AG09309 (cell line): ENCODE measurements at regions not wholly inside any gene's neighbourhood (a gene's known extent, or its start where the extent isn't known, plus 50 kb on each side); places are given as distances from the start of the nearest gene placed in this dataset.
"Not testable (repeated sequence)": the region's sequence is repeated elsewhere in the genome, so short reads cannot be mapped to it uniquely, and the experiment has no call there.

Experiments
- DNase-seq: peaks from one replicate; pipeline ENCODE4 v3.0.0-alpha.2; 2010; ENCODE audit warnings: low read depth
- H3K4me3 ChIP-seq: 2 replicates; pipeline ENCODE4 v1.5.1; 2011; ENCODE audit warnings: mild to moderate bottlenecking, low read depth, low read length, moderate library complexity; ENCODE audit not compliant: control insufficient read depth
- CTCF ChIP-seq: IDR thresholded peaks from 2 replicates; pipeline ENCODE4 v1.5.1; 2011; ENCODE audit warnings: mild to moderate bottlenecking, low read depth, low read length, inconsistent platforms; ENCODE audit not compliant: insufficient read depth, control insufficient read depth; ENCODE audit errors: missing control alignments

- no peak for TF ChIP-seq CTCF
- H3K4me3 ChIP-seq: no peak overlapping the region
- no peak for DNase-seq
These were observed 58.7 kb upstream of the CD93 start for GRCh38 chr20:23144856-23145255.

DNA sequence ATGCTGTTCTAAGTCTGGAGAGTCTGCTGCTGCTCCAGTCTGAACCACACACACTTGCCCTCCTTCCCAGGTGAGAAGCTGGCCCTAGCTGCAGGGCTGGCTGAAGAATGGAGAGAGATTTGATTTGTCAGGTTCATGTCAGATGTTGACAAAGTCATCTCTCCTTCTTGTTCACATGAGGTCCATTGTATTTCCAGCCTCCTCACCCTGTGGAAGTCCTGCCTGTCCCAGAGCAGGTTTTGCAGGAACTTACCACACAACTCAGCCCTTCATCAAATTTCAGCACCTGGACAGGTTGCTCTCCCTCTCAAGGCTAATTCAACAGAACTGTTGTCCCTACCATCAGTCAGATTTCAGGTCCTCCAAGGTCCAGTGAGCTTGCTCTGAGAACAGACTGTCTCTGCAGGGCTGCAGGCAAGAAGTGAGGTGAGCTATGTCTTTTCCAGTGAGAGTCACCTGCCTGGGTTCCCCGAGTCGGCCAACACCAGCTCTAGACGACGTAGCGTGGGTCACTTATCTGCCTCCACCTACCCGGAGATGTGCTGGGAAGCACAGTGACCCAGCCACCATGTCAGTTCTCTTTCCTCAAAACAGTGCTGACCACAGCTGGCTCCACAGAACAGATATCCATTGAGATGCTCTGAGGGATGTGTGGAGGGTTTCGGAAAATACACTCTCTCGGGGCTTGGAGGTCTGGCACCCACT, 58.0 kb upstream of the CD93 start:
- no peak for TF ChIP-seq CTCF
- H3K4me3 ChIP-seq: no peak overlapping the region
- DNase-seq: no peak

DNA sequence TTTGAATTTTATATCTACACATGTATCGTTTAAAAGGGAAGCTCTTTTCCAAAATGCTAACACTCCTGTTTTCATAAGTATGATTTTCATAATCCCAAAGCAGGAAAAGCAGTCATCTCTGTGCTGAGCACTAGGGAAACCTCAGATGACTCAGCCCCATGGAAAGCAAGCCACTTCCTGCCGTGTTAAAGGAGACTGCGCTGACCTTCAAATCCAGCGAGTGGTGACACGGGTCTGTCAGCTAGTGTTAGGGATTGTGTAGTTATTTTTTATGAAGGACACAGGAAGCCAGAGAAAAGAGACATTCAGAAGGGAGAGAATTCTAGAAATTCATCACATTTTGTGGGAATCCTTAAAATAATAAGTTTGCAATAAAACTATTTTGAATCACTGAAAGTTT, 57.0 kb upstream of the CD93 start:
- no peak overlapping the region for H3K4me3 ChIP-seq
- no peak for TF ChIP-seq CTCF
- peak; percentile 59 for DNase-seq

DNA sequence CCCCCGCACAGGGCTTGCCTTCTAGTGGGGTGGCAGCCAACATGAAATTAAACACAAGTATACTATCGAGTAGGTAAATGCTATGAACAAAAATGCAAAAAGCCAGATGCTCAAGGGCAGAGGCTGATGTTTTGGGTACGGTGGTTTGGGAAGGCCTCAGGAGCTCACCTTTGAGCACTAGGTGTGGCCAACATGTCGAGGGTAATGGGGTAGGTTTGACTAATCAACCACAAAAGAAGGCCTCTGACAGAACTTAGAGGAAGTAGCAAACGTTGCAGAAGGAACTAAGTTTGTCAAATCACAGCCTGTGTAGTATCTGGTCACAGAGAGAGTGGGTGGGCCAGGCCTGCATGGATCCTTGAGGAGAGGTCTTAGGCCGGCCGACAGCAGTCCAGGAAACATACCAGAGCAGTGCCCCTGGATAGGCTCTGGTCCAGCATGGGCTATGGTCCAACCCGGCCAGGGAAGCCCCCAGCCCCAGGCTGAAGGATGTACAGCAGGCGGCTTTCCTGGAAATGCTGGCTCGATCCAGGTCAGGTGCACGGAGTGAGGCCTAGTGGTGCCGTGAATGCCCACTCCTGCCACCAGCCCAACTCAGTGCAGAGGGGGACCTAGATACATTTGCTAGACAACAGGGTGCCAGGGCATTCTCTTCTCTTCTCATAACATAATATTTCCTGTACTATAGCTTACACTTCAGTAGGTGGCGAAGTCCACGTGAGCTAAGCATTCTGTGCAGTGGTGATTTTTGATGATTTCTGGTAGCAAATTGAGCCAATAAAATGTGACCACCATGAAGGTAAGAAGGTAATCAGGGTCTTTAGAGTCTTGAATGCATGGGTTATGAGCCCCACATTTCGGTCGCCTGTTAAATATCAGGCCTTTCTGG, 56.3 kb upstream of the CD93 start:
- TF ChIP-seq CTCF: no peak
- DNase-seq: no peak
- H3K4me3 ChIP-seq: no peak overlapping the region

DNA sequence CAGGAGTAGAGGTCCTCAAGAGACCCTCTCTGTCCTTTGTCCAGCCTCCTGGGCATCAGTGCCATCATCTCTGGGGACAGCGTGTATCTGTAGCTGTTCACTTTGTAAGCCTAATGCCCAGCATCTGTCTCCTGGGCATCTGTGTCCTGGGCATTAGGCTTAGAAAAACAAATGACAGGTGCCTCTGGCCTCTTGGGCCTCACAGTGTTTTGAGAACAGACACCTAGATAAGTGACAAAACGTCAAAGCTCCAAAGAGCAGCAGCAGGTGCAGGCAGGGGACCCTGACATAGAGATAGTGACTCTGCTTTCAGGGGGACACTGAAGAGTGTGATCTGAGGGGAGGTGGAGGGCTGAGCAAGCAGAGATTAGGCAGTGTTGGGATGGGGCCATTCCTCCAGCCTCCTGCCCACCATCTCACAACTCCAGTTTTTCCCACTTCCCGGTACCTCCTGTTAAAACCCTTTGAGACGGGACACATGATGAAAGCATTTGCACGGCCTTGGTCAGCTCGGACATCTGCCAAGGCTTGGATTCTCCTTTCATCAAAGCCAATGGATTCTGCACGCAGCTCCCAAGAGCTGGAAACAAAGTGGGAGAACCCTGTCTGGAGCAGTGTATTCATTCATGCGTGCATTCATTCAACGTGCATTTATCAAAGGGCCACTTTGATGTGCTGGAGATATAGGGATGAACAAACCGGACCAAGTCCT, 55.5 kb upstream of the CD93 start:
- DNase-seq: no peak
- no peak overlapping the region for H3K4me3 ChIP-seq
- TF ChIP-seq CTCF: no peak

GRCh38 chr20:23140991-23141390, 54.9 kb upstream of the CD93 start:
- DNase-seq: no peak
- no peak for TF ChIP-seq CTCF
- no peak overlapping the region for H3K4me3 ChIP-seq

DNA sequence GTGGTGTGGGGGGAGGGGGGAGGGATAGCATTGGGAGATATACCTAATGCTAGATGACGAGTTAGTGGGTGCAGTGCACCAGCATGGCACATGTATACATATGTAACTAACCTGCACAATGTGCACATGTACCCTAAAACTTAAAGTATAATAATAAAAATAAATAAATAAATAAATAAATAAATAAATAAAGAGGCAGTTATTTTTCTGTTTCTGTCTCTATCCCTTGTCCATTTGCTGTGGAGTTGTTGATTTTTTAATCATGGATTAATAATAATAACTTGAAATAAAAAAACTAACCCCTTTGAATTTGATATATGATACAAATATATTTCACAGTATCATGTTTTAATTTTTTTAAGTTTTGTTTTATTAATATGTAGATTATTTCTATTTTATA, 53.9 kb upstream of the CD93 start:
- DNase-seq, H3K4me3 ChIP-seq: not testable (repeated sequence)
